GM12878 (cell line): ENCODE measurements at regions not wholly inside any gene's neighbourhood (a gene's known extent, or its start where the extent isn't known, plus 50 kb on each side); places are given as distances from the start of the nearest gene placed in this dataset.

ENCODE experiments used
- ATAC-seq: fragments of 200-7000 bp; cut with Tn5 transposase; 3 replicates; pipeline ENCODE4 v1.9.1; 2020; ENCODE audit warnings: mild to moderate bottlenecking, moderate library complexity
- BruUV-seq: library from RNA; stranded (reverse); fragments of 400-500 nt; replicated peaks from 2 replicates; lab custom pipeline; 2021; lab: Mats Ljungman, UMichigan
- CTCF ChIA-PET: fragments of 300-600 bp; sonication (Branson Sonifier 250); formaldehyde crosslinking; extraction: SDS; loops from one replicate; lab custom pipeline; 2021; ENCODE audit warnings: inconsistent platforms; lab: Yijun Ruan, JAX
- POLR2A ChIA-PET: fragments of 350-600 bp; formaldehyde crosslinking; extraction: SDS; loops from one replicate; lab custom pipeline; 2021; ENCODE audit warnings: inconsistent platforms; lab: Charles Lee
- RAD21 ChIA-PET: fragments of 300-600 bp; sonication (Branson Sonifier 250); formaldehyde crosslinking; loops from one replicate; lab custom pipeline; 2023; ENCODE audit warnings: antibody characterized with exemption; ENCODE audit not compliant: unreplicated experiment; lab: Charles Lee
- SMC1A ChIA-PET: fragments of 300-600 bp; sonication (Branson Sonifier 250); formaldehyde crosslinking; loops from one replicate; lab custom pipeline; 2023; ENCODE audit not compliant: unreplicated experiment, uncharacterized antibody; lab: Charles Lee
- DNase-seq: peaks from one replicate; pipeline ENCODE4 v3.0.0-alpha.2; 2011; ENCODE audit warnings: low read depth, low spot score
- FAIRE-seq: peaks from 3 replicates; lab custom pipeline; 2011; peaks lifted over from hg19 to GRCh38; lab: Jason Lieb, UNC
- H2AFZ ChIP-seq: 2 replicates; pipeline ENCODE4 v1.6.0; 2011; ENCODE audit warnings: low read depth, low read length, control low read depth; ENCODE audit not compliant: control insufficient read depth
- H3K27ac ChIP-seq: 2 replicates; pipeline ENCODE4 v1.5.1; 2011; ENCODE audit warnings: control low read depth; ENCODE audit not compliant: control insufficient read depth, insufficient read depth
- H3K27me3 ChIP-seq, 2 experiments: replicated peaks in 1 of 2; 2 replicates each; pipeline versions ENCODE4 v1.6.0 to v1.6.1; 2011; ENCODE audit warnings: low read length in 1 of 2; ENCODE audit not compliant: control insufficient read depth in 2 of 2, insufficient read depth in 2 of 2
- H3K36me3 ChIP-seq, 2 experiments: 2 replicates each; pipeline ENCODE4 v1.5.1; 2011; ENCODE audit warnings: low read length in 1 of 2; ENCODE audit not compliant: control insufficient read depth in 2 of 2, insufficient read depth in 2 of 2
- H3K4me1 ChIP-seq: 2 replicates; pipeline ENCODE4 v1.6.1; 2011; ENCODE audit warnings: mild to moderate bottlenecking, low read length, moderate library complexity, mixed read lengths; ENCODE audit not compliant: control insufficient read depth, insufficient read depth
- H3K4me2 ChIP-seq: 2 replicates; pipeline ENCODE4 v1.6.0; 2011; ENCODE audit warnings: control low read depth; ENCODE audit not compliant: control insufficient read depth, insufficient read depth
- H3K4me3 ChIP-seq: fragments of 200-600 bp; sonication (generic); 2 replicates; pipeline ENCODE4 v1.5.1; 2016
- H3K79me2 ChIP-seq: 2 replicates; pipeline ENCODE4 v1.6.0; 2011; ENCODE audit warnings: low read length; ENCODE audit not compliant: control insufficient read depth, insufficient read depth
- H3K9ac ChIP-seq: 2 replicates; pipeline ENCODE4 v1.8.0; 2011; ENCODE audit warnings: low read length, control low read depth, mixed read lengths; ENCODE audit not compliant: control insufficient read depth, insufficient read depth
- H3K9me3 ChIP-seq: replicated peaks from 3 replicates; pipeline ENCODE4 v1.5.1; 2011; ENCODE audit warnings: mild to moderate bottlenecking, low read length; ENCODE audit not compliant: control insufficient read depth, insufficient read depth
- H4K20me1 ChIP-seq: 2 replicates; pipeline ENCODE4 v1.6.0; 2011; ENCODE audit not compliant: control insufficient read depth, insufficient read depth
- E4F1 ChIP-seq: fragments of 450-650 bp; IDR thresholded peaks from 2 replicates; pipeline ENCODE4 v1.6.1; 2018; ENCODE audit warnings: borderline replicate concordance, mild to moderate bottlenecking; ENCODE audit not compliant: partially characterized antibody
- HCFC1 ChIP-seq: fragments of 150-350 bp; IDR thresholded peaks from 2 replicates; pipeline ENCODE4 v1.6.1; 2014; ENCODE audit warnings: low read length
- HDAC6 ChIP-seq: fragments of 200-600 bp; sonication (generic); IDR thresholded peaks from one replicate; pipeline ENCODE4 v1.8.0; 2017; ENCODE audit warnings: antibody characterized with exemption; ENCODE audit not compliant: unreplicated experiment
- IRF4 ChIP-seq: IDR thresholded peaks from 2 replicates; pipeline ENCODE4 v1.6.1; 2011; ENCODE audit warnings: low read depth, low read length
- NR2F1 ChIP-seq: fragments of 450-650 bp; conservative IDR thresholded peaks from 2 replicates; pipeline ENCODE4 v1.6.1; 2017; ENCODE audit warnings: mild to moderate bottlenecking
- PKNOX1 ChIP-seq: fragments of 450-650 bp; IDR thresholded peaks from 2 replicates; pipeline ENCODE4 v1.6.1; 2016; ENCODE audit warnings: mild to moderate bottlenecking
- TARDBP ChIP-seq: IDR thresholded peaks from 2 replicates; pipeline ENCODE4 v1.6.1; 2016; ENCODE audit warnings: borderline replicate concordance
- YY1 ChIP-seq: IDR thresholded peaks from 2 replicates; pipeline ENCODE4 v1.6.1; 2011; ENCODE audit warnings: low read depth, mild to moderate bottlenecking, low read length
- in situ Hi-C: fragments of 300-500 bp; cut with MboI; formaldehyde crosslinking; loops from 9 replicates; pipeline ENCODE4 v1.14.3; 2018; ENCODE audit warnings: mixed read lengths
- intact Hi-C: fragments of 100-400 bp; cut with micrococcal nuclease; formaldehyde crosslinking; loops from one replicate; pipeline ENCODE4 v1.14.2; 2022; ENCODE audit not compliant: unreplicated experiment
- TF ChIP-seq, protein P1 (sequence below): fragments of 450-650 bp; formaldehyde crosslinking; IDR thresholded peaks from 2 replicates; pipeline ENCODE4 v1.5.0; 2022; ENCODE audit warnings: mild to moderate bottlenecking, missing genetic modification characterization
- TF ChIP-seq, protein P2 (sequence below): fragments of 450-650 bp; IDR thresholded peaks from 2 replicates; pipeline ENCODE4 v1.6.1; 2017; ENCODE audit warnings: borderline replicate concordance
- TF ChIP-seq, protein P3 (sequence below): fragments of 150-350 bp; IDR thresholded peaks from 2 replicates; pipeline ENCODE4 v1.6.1; 2016; ENCODE audit warnings: low read depth, low read length

DNA sequence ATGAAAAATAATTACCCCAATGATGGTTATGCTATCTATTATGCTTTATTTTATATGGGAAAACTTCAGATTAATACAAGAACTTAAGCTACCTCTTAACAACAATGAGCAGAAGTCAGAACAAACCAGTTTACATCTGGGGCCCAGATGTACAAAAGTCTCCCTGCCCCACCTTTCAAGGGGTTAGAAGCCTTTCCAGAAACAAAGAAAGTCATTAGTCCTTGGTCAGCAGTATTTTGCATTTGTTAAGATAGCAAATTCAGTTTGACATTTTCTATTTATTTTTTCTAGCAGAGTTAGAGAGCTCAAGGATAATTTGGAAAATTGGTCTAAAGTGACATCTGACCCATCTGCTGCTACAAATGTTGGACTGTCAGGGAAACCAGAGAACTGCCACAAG, 478.7 kb upstream of the UBE2E2 start:
- ChIA-PET SMC1A (no interaction called here), RAD21 (no interaction called here), CTCF (no interaction called here), POLR2A (no interaction called here)
- Histone ChIP-seq H2AFZ (no peak overlapping the region), H3K4me2 (no peak overlapping the region), H3K79me2 (no peaks in the 10 kb centered on the region), H3K4me1 (no peaks in the 10 kb centered on the region), H3K4me3 (no peak overlapping the region), H3K27ac (no peak overlapping the region), H3K9ac (no peak overlapping the region), H3K36me3 (no peaks in the 10 kb centered on the region), H3K27me3 (no peaks in the 10 kb centered on the region), H3K9me3 (no peaks in the 10 kb centered on the region), H4K20me1 (no peaks in the 10 kb centered on the region)
- in situ Hi-C loops = no loop called here
- DNase-seq (no peak), ATAC-seq (no peak), FAIRE-seq (no peak)
- intact Hi-C loops = no loop called here
- no TSS peak for BruUV-seq
- TF ChIP-seq, protein P1, sequence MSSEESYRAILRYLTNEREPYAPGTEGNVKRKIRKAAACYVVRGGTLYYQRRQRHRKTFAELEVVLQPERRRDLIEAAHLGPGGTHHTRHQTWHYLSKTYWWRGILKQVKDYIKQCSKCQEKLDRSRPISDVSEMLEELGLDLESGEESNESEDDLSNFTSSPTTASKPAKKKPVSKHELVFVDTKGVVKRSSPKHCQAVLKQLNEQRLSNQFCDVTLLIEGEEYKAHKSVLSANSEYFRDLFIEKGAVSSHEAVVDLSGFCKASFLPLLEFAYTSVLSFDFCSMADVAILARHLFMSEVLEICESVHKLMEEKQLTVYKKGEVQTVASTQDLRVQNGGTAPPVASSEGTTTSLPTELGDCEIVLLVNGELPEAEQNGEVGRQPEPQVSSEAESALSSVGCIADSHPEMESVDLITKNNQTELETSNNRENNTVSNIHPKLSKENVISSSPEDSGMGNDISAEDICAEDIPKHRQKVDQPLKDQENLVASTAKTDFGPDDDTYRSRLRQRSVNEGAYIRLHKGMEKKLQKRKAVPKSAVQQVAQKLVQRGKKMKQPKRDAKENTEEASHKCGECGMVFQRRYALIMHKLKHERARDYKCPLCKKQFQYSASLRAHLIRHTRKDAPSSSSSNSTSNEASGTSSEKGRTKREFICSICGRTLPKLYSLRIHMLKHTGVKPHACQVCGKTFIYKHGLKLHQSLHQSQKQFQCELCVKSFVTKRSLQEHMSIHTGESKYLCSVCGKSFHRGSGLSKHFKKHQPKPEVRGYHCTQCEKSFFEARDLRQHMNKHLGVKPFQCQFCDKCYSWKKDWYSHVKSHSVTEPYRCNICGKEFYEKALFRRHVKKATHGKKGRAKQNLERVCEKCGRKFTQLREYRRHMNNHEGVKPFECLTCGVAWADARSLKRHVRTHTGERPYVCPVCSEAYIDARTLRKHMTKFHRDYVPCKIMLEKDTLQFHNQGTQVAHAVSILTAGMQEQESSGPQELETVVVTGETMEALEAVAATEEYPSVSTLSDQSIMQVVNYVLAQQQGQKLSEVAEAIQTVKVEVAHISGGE = no peak
- TF ChIP-seq NR2F1 = no peak
- TF ChIP-seq TARDBP = no peak
- TF ChIP-seq, protein P2, sequence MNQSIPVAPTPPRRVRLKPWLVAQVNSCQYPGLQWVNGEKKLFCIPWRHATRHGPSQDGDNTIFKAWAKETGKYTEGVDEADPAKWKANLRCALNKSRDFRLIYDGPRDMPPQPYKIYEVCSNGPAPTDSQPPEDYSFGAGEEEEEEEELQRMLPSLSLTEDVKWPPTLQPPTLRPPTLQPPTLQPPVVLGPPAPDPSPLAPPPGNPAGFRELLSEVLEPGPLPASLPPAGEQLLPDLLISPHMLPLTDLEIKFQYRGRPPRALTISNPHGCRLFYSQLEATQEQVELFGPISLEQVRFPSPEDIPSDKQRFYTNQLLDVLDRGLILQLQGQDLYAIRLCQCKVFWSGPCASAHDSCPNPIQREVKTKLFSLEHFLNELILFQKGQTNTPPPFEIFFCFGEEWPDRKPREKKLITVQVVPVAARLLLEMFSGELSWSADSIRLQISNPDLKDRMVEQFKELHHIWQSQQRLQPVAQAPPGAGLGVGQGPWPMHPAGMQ = no peak
- TF ChIP-seq HCFC1 = no peak
- TF ChIP-seq HDAC6 = no peak
- TF ChIP-seq E4F1 = no peak
- TF ChIP-seq PKNOX1 = no peak
- no peak for TF ChIP-seq IRF4
- TF ChIP-seq YY1 = no peak
- TF ChIP-seq, protein P3, sequence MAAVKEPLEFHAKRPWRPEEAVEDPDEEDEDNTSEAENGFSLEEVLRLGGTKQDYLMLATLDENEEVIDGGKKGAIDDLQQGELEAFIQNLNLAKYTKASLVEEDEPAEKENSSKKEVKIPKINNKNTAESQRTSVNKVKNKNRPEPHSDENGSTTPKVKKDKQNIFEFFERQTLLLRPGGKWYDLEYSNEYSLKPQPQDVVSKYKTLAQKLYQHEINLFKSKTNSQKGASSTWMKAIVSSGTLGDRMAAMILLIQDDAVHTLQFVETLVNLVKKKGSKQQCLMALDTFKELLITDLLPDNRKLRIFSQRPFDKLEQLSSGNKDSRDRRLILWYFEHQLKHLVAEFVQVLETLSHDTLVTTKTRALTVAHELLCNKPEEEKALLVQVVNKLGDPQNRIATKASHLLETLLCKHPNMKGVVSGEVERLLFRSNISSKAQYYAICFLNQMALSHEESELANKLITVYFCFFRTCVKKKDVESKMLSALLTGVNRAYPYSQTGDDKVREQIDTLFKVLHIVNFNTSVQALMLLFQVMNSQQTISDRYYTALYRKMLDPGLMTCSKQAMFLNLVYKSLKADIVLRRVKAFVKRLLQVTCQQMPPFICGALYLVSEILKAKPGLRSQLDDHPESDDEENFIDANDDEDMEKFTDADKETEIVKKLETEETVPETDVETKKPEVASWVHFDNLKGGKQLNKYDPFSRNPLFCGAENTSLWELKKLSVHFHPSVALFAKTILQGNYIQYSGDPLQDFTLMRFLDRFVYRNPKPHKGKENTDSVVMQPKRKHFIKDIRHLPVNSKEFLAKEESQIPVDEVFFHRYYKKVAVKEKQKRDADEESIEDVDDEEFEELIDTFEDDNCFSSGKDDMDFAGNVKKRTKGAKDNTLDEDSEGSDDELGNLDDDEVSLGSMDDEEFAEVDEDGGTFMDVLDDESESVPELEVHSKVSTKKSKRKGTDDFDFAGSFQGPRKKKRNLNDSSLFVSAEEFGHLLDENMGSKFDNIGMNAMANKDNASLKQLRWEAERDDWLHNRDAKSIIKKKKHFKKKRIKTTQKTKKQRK = no peak
